ENCODE measurements at regions not wholly inside any gene's neighbourhood (a gene's known extent, or its start where the extent isn't known, plus 50 kb on each side); places are given as distances from the start of the nearest gene placed in this dataset.

- TF ChIP-seq POLR2A (IDR thresholded peaks at IDR 0.05) (no peak), CTCF (IDR thresholded peaks at IDR 0.05) (no peak)
These were observed 135.9 kb downstream of the RAP2A start for GRCh38 chr13:97569841-97570240.

Data from esophagus squamous epithelium (tissue), 4 donors.